Esophagus squamous epithelium (tissue), 5 donors: ENCODE measurements at regions not wholly inside any gene's neighbourhood (a gene's known extent, or its start where the extent isn't known, plus 50 kb on each side); places are given as distances from the start of the nearest gene placed in this dataset.

ENCODE experiments used
- DNase-seq: peaks from one replicate; lab custom pipeline; 2025; lab: John Stamatoyannopoulos, UW
- H3K27ac ChIP-seq, 4 donors: fragments of 200-600 bp; sonication (generic); one replicate each; pipeline ENCODE4 v1.5.1; 2016 to 2019; ENCODE audit warnings: mild to moderate bottlenecking in 1 of 4
- H3K27me3 ChIP-seq, 4 donors: fragments of 200-600 bp; sonication (generic); 1 replicate in 3 of 4; 2 replicates in 1 of 4; pipeline versions ENCODE4 v1.5.1 to v1.6.0; 2017 to 2021; ENCODE audit warnings: antibody characterized with exemption in 1 of 4
- H3K36me3 ChIP-seq, 3 donors: fragments of 200-600 bp; sonication (generic); one replicate each; pipeline ENCODE4 v1.5.1; 2016 to 2019
- H3K4me1 ChIP-seq, 3 donors: fragments of 200-600 bp; sonication (generic); one replicate each; pipeline ENCODE4 v1.5.1; 2017 to 2019
- H3K4me3 ChIP-seq, 4 donors: fragments of 200-600 bp; sonication (generic); 1 replicate in 3 of 4; 2 replicates in 1 of 4; pipeline ENCODE4 v1.5.1; 2016 to 2019; ENCODE audit warnings: mild to moderate bottlenecking in 2 of 4, moderate library complexity in 1 of 4
- H3K9me3 ChIP-seq, 3 donors: fragments of 200-600 bp; sonication (generic); one replicate each; pipeline ENCODE4 v1.5.1; 2016 to 2019
- CTCF ChIP-seq, 6 experiments: fragments of 450-650 bp in 4 of 6; fragments of 200-600 bp in 2 of 6; sonication (generic) in 2 of 6; IDR thresholded peaks; one replicate each; pipeline ENCODE4 v1.5.1; 2016 to 2019; ENCODE audit warnings: antibody characterized with exemption in 6 of 6, mild to moderate bottlenecking in 4 of 6, moderate library complexity in 4 of 6
- POLR2A ChIP-seq, 4 donors: fragments of 450-650 bp; IDR thresholded peaks; one replicate each; pipeline ENCODE4 v1.6.1; 2017; ENCODE audit warnings: antibody characterized with exemption in 4 of 4, mild to moderate bottlenecking in 4 of 4, moderate library complexity in 3 of 4
- WGBS, 2 donors: methylation state at CpG; one replicate each; pipeline ENCODE4 v1.1.5; 2018; 5-methylcytosine and 5-hydroxymethylcytosine counted together
- intact Hi-C: fragments of 100-400 bp; cut with DNase I; formaldehyde crosslinking; loops from one replicate; pipeline ENCODE4 v1.15.0; 2022
- donor health status: DM: yes; HTN: yes; CAD: no.

DNA sequence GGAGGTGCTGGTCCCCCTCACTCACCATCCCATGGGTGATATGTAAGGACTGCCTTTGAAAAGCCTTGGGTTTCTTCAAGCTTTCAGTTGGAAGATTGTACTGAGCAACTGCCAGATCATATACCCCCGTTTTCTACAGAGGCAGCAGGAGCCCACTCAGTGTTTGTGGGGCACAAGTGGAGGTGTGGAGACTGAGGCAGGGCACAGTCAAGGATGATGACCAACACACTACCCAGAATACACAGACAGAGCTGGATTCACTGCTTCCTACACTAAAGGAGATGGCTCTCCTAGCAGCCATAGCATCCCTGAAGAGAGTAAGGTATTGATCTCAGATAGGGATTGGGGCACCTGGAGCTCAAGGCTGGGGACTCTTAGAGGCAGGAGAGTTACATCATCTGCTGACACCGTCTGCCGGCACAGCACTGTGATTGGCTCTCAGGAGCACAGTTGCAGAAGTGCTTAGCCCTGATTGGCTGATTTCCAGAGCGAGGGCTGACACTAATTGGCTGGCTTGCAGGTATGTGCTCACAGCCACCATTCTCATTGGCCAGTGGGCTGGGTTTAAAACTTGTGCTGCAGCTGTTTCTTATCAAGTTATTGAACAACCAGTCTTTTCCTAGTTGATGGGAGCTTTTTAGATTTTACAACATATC is 77.9 kb upstream of the PFKP start:
- intact Hi-C loops = no loop called here

DNA sequence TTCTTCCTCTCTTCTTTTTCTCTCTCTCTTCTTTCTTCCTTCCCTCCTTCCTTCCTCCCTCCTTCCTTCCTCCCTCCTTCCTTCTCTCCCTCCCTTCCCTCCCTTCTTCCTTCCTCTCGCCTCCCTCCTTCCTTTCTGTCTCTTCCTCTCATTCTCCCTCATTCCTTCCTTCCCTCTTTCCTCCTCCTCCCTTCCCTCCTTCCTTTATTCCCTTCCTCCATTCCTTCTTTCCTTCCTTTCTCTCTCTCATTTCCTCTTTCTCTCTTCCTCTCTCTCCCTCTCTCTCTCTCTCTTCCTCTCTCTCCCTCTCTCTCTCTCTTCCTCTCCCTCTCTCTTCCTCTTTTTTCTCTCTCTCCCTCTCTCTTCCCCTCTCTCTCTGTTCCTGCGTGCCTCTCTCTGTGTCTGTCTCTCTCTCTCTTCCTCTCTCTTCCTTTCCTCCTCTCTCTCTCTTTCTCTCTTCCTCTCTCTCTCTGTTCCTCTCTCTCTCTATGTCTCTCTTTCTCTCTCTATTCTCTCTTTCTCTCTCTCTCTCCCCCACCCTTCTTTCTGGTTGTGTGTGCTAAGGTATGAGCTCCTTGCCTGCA is 80.1 kb upstream of the PFKP start:
- Histone ChIP-seq H3K4me3 (no peak overlapping the region), H3K4me1 (peaks cover 8 to 20% (median 11%) of the 10 kb centered on the region in 3 donors), H3K9me3 (peaks cover 0 to 11% (median 8%) of the 10 kb centered on the region in 3 donors), H3K27me3 (peaks cover 0 to 39% (median 0%) of the 10 kb centered on the region in 4 donors), H3K27ac (no peak overlapping the region), H3K36me3 (no peaks in the 10 kb centered on the region)
- TF ChIP-seq POLR2A (IDR thresholded peaks at IDR 0.05) (no peak), CTCF (IDR thresholded peaks at IDR 0.05) (no peak)
- 38 to 41% methylated on average over 2 of the region's 2 CpGs for WGBS, 2 donors
- intact Hi-C loops = no loop called here
- DNase-seq = no peak

More for the DNA sequence above, 77.9 kb upstream of the PFKP start:
- 63 to 80% methylated on average over 2 to 4 of the region's 4 CpGs for WGBS, 2 donors
- TF ChIP-seq CTCF (IDR thresholded peaks at IDR 0.05) (no peak), POLR2A (IDR thresholded peaks at IDR 0.05) (no peak)
- Histone ChIP-seq H3K27ac (no peak overlapping the region), H3K9me3 (peaks cover 0 to 11% (median 8%) of the 10 kb centered on the region in 3 donors), H3K36me3 (no peaks in the 10 kb centered on the region), H3K4me1 (peaks cover 8 to 20% (median 11%) of the 10 kb centered on the region in 3 donors), H3K4me3 (no peak overlapping the region), H3K27me3 (peaks cover 0 to 38% (median 0%) of the 10 kb centered on the region in 4 donors)
- DNase-seq = no peak

- DNase-seq = no peak
- 24 to 28% methylated on average over 11 of the region's 11 CpGs for WGBS, 2 donors
- Histone ChIP-seq H3K36me3 (no peaks in the 10 kb centered on the region), H3K9me3 (peaks cover 0 to 11% (median 8%) of the 10 kb centered on the region in 3 donors), H3K27me3 (peaks cover 0 to 39% (median 0%) of the 10 kb centered on the region in 4 donors), H3K4me3 (peak overlapping the region in 2 of 4 donors; percentile 25 to 41), H3K4me1 (peaks cover 8 to 20% (median 11%) of the 10 kb centered on the region in 3 donors), H3K27ac (peak overlapping the region in 3 of 4 donors; percentile 23 to 51 (median 49))
- TF ChIP-seq CTCF (IDR thresholded peaks at IDR 0.05) (no peak), POLR2A (IDR thresholded peaks at IDR 0.05) (no peak)
- intact Hi-C loops = no loop called here
Measured at GRCh38 chr10:2986391-2986801, 81.0 kb upstream of the PFKP start.

DNA sequence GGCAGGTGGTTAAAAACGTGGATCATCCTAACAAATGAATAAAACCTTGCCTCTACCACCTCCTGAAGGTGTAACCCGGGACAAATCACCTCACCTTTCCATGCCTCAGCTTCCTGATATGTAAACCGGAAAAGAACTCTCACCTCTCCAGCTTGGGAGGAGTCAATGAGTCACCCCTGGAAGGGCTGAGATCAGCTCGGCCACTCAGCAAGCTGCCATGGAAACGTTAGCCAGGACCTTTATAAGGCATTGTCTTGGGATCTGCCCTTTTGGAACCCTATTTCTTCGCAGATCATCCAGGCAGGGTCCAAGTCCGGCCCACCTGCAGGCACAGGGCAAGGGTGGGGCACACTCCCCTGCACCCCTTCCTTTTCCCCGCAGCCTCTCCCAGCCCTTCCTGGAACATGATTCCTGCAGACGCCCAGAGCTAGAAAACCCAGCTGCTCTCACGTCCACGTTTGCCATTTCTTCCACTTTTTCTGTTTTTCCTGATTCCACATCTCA is 81.6 kb upstream of the PFKP start:
- intact Hi-C loops = no loop called here
- H3K36me3 ChIP-seq = no peaks in the 10 kb centered on the region
- no peak for DNase-seq

More for the DNA sequence above, 81.6 kb upstream of the PFKP start:
- TF ChIP-seq CTCF (IDR thresholded peaks at IDR 0.05) (peak in 1 of 6 experiments; percentile 20), POLR2A (IDR thresholded peaks at IDR 0.05) (no peak)
- H3K4me3 ChIP-seq = peak overlapping the region in 3 of 4 donors; percentile 25 to 41 (median 25)
- WGBS, 2 donors = 13 to 33% methylated on average over 9 to 11 of the region's 11 CpGs
- H3K4me1 ChIP-seq = peaks cover 8 to 20% (median 11%) of the 10 kb centered on the region in 3 donors
- H3K27ac ChIP-seq = peak overlapping the region in 3 of 4 donors; percentile 23 to 51 (median 49)
- H3K9me3 ChIP-seq = peaks cover 0 to 11% (median 8%) of the 10 kb centered on the region in 3 donors
- peaks cover 0 to 39% (median 0%) of the 10 kb centered on the region in 4 donors for H3K27me3 ChIP-seq
